ENCODE measurements at regions not wholly inside any gene's neighbourhood (a gene's known extent, or its start where the extent isn't known, plus 50 kb on each side); places are given as distances from the start of the nearest gene placed in this dataset.

- no peak overlapping the region for H2AFZ ChIP-seq
- no peaks in the 10 kb centered on the region for H4K20me1 ChIP-seq (ENCODE audit: insufficient read depth, poor library complexity, severe bottlenecking)
- no peaks in the 10 kb centered on the region for H3K4me1 ChIP-seq (ENCODE audit: insufficient read depth)
- no peaks in the 10 kb centered on the region for H3K27me3 ChIP-seq
- no peaks in the 10 kb centered on the region for H3K9me3 ChIP-seq (ENCODE audit: low read depth)
- no peaks in the 10 kb centered on the region for H3K36me3 ChIP-seq (replicated peaks; ENCODE audit: insufficient read depth, low read depth)
- no peak overlapping the region for H3K4me3 ChIP-seq
- no peaks in the 10 kb centered on the region for H3K79me2 ChIP-seq
- TF ChIP-seq EZH2 (IDR thresholded peaks at IDR 0.05; ENCODE audit: borderline replicate concordance) (no peak), CTCF (IDR thresholded peaks at IDR 0.05; ENCODE audit: poor library complexity) (no peak), EZH2phosphoT487 (IDR thresholded peaks at IDR 0.05; ENCODE audit: low read depth, severe bottlenecking, unreplicated experiment) (no peak)
- no peak overlapping the region for H3K4me2 ChIP-seq
- no peak for DNase-seq (ENCODE audit: low spot score)
- WGBS (ENCODE audit: low lambda C conversion rate, missing lambda C conversion rate): 61% methylated on average over 1 of the region's 1 CpG
- no peaks in the 10 kb centered on the region for H3K9me2 ChIP-seq (replicated peaks; ENCODE audit: insufficient read depth)
- H3K27ac ChIP-seq: no peak overlapping the region
These were observed 100.0 kb upstream of the EGR2 start for GRCh38 chr10:62916141-62916603.

- Histone ChIP-seq H3K4me1 (ENCODE audit: insufficient read depth) (no peaks in the 10 kb centered on the region), H2AFZ (no peak overlapping the region), H3K9me3 (ENCODE audit: low read depth) (no peaks in the 10 kb centered on the region), H3K27ac (no peak overlapping the region), H3K4me2 (no peak overlapping the region), H3K4me3 (no peak overlapping the region), H4K20me1 (ENCODE audit: insufficient read depth, poor library complexity, severe bottlenecking) (no peaks in the 10 kb centered on the region), H3K79me2 (no peaks in the 10 kb centered on the region), H3K9me2 (replicated peaks; ENCODE audit: insufficient read depth) (no peaks in the 10 kb centered on the region), H3K27me3 (no peaks in the 10 kb centered on the region), H3K36me3 (replicated peaks; ENCODE audit: insufficient read depth, low read depth) (no peaks in the 10 kb centered on the region)
- TF ChIP-seq EZH2phosphoT487 (IDR thresholded peaks at IDR 0.05; ENCODE audit: low read depth, severe bottlenecking, unreplicated experiment) (no peak), CTCF (IDR thresholded peaks at IDR 0.05; ENCODE audit: poor library complexity) (no peak), EZH2 (IDR thresholded peaks at IDR 0.05; ENCODE audit: borderline replicate concordance) (no peak)
- no peak for DNase-seq (ENCODE audit: low spot score)
These were observed 99.0 kb upstream of the EGR2 start for GRCh38 chr10:62915158-62915557.

DNA sequence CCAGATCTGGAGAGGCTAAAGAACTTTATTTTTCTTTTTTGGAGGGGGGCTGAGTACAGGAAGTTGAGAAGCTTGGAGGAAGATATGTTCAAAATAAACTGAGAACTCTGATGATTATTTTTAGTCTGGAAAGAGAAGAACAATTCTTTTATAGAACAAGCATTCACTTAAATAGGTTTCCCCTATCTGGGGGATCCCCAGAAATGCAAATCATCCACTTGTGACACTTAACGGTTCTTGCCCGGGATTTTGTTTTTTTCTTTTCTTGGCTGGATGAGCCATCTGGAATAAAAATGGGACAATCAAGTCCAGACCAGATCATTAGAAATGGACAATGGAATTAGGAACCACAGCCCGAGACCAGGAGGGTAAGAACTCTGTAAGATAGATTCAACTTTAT is 95.9 kb upstream of the EGR2 start:
- no peaks in the 10 kb centered on the region for H3K4me1 ChIP-seq (ENCODE audit: insufficient read depth)
- 83% methylated on average over 3 of the region's 3 CpGs for WGBS (ENCODE audit: low lambda C conversion rate, missing lambda C conversion rate)

More for the DNA sequence above, 95.9 kb upstream of the EGR2 start:
- Histone ChIP-seq H3K27ac (no peak overlapping the region), H3K4me2 (no peak overlapping the region), H3K36me3 (replicated peaks; ENCODE audit: insufficient read depth, low read depth) (no peaks in the 10 kb centered on the region), H3K79me2 (no peaks in the 10 kb centered on the region), H2AFZ (no peak overlapping the region), H4K20me1 (ENCODE audit: insufficient read depth, poor library complexity, severe bottlenecking) (no peaks in the 10 kb centered on the region), H3K9me3 (ENCODE audit: low read depth) (no peaks in the 10 kb centered on the region), H3K9me2 (replicated peaks; ENCODE audit: insufficient read depth) (no peaks in the 10 kb centered on the region), H3K27me3 (no peaks in the 10 kb centered on the region), H3K4me3 (no peak overlapping the region)
- TF ChIP-seq CTCF (IDR thresholded peaks at IDR 0.05; ENCODE audit: poor library complexity): no peak
- no peak for TF ChIP-seq EZH2phosphoT487 (IDR thresholded peaks at IDR 0.05; ENCODE audit: low read depth, severe bottlenecking, unreplicated experiment)
- TF ChIP-seq EZH2 (IDR thresholded peaks at IDR 0.05; ENCODE audit: borderline replicate concordance): no peak
- no peak for DNase-seq (ENCODE audit: low spot score)

Data from hepatocyte (in vitro differentiated cells).